Activated naive CD4-positive, alpha-beta T cell treated with anti-CD3 and anti-CD28 coated beads for 36 hours (primary cell): ENCODE measurements at regions not wholly inside any gene's neighbourhood (a gene's known extent, or its start where the extent isn't known, plus 50 kb on each side); places are given as distances from the start of the nearest gene placed in this dataset.

ENCODE experiments used
- CTCF ChIA-PET: fragments of 350-600 bp; sonication (Branson Sonifier 250); formaldehyde crosslinking; loops from one replicate; lab custom pipeline; 2021; ENCODE audit warnings: antibody characterized with exemption; lab: Charles Lee
- DNase-seq: peaks from one replicate; pipeline ENCODE4 v3.0.0-alpha.2; 2020
- H3K27ac Mint-ChIP-seq: one replicate; pipeline ENCODE4 v1.8.0; 2021; ENCODE audit warnings: mild to moderate bottlenecking, mixed read lengths
- H3K27me3 Mint-ChIP-seq: one replicate; pipeline ENCODE4 v1.8.0; 2021; ENCODE audit warnings: low read depth, mixed read lengths
- H3K36me3 Mint-ChIP-seq: one replicate; pipeline ENCODE4 v1.8.0; 2021; ENCODE audit warnings: low read depth, mixed read lengths
- H3K4me1 Mint-ChIP-seq: one replicate; pipeline ENCODE4 v1.8.0; 2021; ENCODE audit warnings: low read depth, mixed read lengths
- H3K4me3 Mint-ChIP-seq: one replicate; pipeline ENCODE4 v1.8.0; 2021; ENCODE audit warnings: mild to moderate bottlenecking, moderate library complexity, mixed read lengths
- H3K9me3 Mint-ChIP-seq: one replicate; pipeline ENCODE4 v1.8.0; 2021; ENCODE audit warnings: mixed read lengths
- intact Hi-C: fragments of 100-400 bp; cut with micrococcal nuclease; formaldehyde crosslinking; loops from one replicate; pipeline ENCODE4 v1.15.1; 2023

- no peak overlapping the region for H3K27ac Mint-ChIP-seq
- H3K9me3 Mint-ChIP-seq, result no peaks in the 10 kb centered on the region
- intact Hi-C loops, result no loop called here
- peaks cover 16% of the 10 kb centered on the region for H3K27me3 Mint-ChIP-seq
- no peaks in the 10 kb centered on the region for H3K4me1 Mint-ChIP-seq
- no peaks in the 10 kb centered on the region for H3K36me3 Mint-ChIP-seq
- DNase-seq, result no peak
- no peak overlapping the region for H3K4me3 Mint-ChIP-seq
- CTCF ChIA-PET, result no interaction called here
These were observed 625.2 kb upstream of the CELF2 start for GRCh38 chr10:10392511-10392910.

DNA sequence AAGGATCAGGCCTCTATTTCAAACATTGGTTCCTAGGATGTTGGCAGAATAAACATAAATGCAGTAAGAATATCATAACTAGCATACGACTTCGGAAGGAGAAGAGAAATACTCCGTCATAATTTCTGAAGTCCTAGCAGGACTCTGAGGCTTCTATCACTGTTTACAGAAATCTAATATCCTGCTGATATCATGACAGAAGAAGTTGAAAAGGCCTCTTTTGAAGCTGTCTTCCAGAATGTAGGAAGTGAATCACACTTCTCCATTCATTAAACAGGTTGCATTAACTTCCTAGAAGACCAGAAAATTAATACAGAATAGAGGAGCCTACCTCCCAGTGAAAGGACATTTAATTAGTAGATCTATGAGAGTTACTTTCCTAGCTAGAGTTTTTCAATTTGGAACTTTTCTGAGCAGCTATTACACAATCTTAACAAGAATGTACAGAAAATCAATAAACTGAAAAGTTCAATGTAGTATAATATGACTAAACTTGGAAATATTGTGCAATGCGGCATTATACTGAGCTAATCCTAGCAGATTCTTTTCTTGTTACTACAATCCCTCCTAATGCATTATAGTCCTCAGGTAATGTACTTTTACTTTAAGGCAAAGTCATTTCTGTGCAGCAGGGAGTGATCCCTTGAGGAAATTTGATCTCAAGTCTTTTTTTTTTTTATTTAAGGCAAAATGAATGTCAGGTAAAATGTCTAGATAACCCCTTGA is 622.6 kb upstream of the CELF2 start:
- Mint-ChIP-seq H3K36me3 (no peaks in the 10 kb centered on the region), H3K4me3 (no peak overlapping the region), H3K9me3 (no peaks in the 10 kb centered on the region), H3K27ac (no peak overlapping the region), H3K4me1 (no peaks in the 10 kb centered on the region), H3K27me3 (peaks cover 16% of the 10 kb centered on the region)
- CTCF ChIA-PET, result interaction anchor here (0.6 kb wide), 1 partner anchor 28 kb away, joined by 4 read pairs; no protein-coding TSS in a partner anchor
- intact Hi-C loops, result no loop called here
- DNase-seq, result no peak

DNA sequence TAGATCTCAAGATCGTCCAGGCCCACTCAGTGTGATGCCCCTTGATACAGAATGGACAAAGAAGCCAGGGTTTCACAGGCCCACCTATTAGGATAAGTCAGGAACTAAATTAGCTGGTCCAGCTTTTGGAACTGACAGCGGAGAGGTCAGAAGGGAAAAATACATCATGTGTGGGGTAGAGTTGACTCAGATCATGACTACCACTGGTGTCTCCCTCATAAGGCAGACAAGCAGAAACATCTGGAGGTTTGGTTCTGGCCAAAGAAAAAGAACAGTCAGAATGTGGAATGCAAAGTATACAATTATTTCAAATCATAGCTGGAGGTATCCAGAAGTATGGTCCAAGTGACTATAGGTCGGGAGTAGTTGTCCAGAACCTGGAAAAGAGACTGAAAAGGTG is 621.1 kb upstream of the CELF2 start:
- intact Hi-C loops, result no loop called here
- DNase-seq, result no peak
- H3K4me1 Mint-ChIP-seq, result no peaks in the 10 kb centered on the region
- CTCF ChIA-PET, result interaction anchor here (0.5 kb wide), 1 partner anchor 118 kb away, joined by 3 read pairs; no protein-coding TSS in a partner anchor
- H3K9me3 Mint-ChIP-seq, result no peaks in the 10 kb centered on the region
- H3K36me3 Mint-ChIP-seq, result no peaks in the 10 kb centered on the region
- H3K27ac Mint-ChIP-seq, result no peak overlapping the region
- H3K4me3 Mint-ChIP-seq, result no peak overlapping the region
- H3K27me3 Mint-ChIP-seq, result peaks cover 13% of the 10 kb centered on the region

DNA sequence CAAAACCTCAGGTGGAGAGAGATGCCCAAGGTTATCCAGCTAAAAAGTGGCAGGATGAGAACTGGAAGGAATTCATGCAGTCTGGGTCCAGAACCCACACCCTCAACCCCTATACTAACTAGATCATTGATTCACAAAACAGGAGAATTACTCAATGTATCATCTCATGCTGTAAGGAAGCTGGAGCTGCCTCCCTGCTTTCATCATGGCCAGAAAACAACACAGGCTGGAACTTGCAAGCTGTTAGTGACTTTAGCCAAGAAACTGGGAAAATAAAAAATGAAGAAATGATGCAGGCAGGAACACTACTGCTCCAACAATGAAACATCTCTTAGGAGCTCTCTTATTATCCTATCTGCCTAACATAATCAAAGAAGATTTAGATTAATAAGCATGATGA is 619.8 kb upstream of the CELF2 start:
- intact Hi-C loops, result no loop called here
- DNase-seq, result no peak
- no peak overlapping the region for H3K4me3 Mint-ChIP-seq
- peaks cover 10% of the 10 kb centered on the region for H3K27me3 Mint-ChIP-seq
- no peaks in the 10 kb centered on the region for H3K9me3 Mint-ChIP-seq
- no peaks in the 10 kb centered on the region for H3K36me3 Mint-ChIP-seq
- CTCF ChIA-PET, result no interaction called here
- no peaks in the 10 kb centered on the region for H3K4me1 Mint-ChIP-seq
- H3K27ac Mint-ChIP-seq, result no peak overlapping the region

DNA sequence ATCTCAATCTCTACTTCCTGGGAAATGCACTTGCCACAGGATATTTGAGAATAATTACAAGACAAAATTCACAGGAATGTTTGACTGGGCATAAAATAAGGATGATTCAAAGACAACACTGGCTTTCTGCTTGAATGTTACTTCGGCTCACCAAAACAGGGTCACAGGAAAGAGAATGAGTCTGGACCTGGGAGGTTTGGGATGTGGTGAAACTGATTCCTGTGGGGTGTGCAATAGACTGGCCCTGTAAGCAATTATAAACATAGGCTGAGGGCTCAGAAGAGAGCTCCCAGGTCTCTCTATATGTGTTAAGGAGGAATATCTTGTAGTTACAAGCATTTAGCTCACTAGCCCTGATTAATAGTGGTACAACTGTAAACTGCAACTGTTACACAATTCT is 613.9 kb upstream of the CELF2 start:
- Mint-ChIP-seq H3K9me3 (no peaks in the 10 kb centered on the region), H3K4me3 (no peak overlapping the region), H3K27me3 (peaks cover 5% of the 10 kb centered on the region), H3K4me1 (no peaks in the 10 kb centered on the region), H3K27ac (no peak overlapping the region), H3K36me3 (no peaks in the 10 kb centered on the region)
- DNase-seq, result no peak
- CTCF ChIA-PET, result no interaction called here
- intact Hi-C loops, result no loop called here

DNA sequence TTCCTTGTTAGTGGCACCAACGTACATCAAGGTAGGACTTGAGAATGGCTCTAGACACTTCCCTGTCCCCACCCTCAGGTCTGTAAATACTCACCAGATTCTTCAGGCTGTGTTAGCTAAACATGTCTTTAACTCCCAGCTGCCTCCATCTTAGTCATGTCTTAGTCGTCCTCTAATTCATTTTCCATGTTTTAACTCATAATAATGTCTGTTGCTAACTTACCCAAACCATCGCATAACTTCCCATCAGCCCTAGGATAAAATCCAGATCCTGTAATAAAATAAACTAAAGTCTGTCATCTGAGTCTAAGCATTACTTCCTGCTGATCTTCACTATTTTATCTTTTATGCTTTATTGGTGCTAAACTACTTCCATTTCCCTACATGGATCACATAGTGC is 600.0 kb upstream of the CELF2 start:
- H3K27ac Mint-ChIP-seq, result no peak overlapping the region
- CTCF ChIA-PET, result no interaction called here

DNA sequence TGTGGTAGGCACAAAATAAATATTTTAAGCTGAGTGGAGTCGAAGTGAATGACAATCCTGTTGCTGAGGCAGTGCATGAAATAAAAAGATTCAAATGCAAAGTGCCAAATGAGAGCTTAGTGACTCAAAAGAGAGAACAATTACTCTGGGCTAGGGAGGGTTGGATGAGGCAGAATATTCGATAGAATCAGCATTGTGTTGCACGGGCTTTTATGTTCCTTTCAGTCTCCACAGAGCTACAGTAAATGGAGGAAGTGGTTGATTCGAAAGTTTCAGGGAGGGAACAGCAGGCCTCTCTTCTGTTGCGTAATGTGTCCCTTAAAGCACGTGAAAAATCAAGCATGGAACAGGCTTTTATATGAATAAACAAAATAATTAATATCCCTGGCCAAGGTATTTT is 599.3 kb upstream of the CELF2 start:
- no peak overlapping the region for H3K4me3 Mint-ChIP-seq
- H3K4me1 Mint-ChIP-seq, result peaks cover 35% of the 10 kb centered on the region
- no peaks in the 10 kb centered on the region for H3K9me3 Mint-ChIP-seq
- intact Hi-C loops, result loop anchor here (1.0 to 2.0 kb wide), 2 partner anchors 102 to 171 kb away; no protein-coding TSS in a partner anchor
- H3K27ac Mint-ChIP-seq, result no peak overlapping the region
- DNase-seq, result peak; percentile 47
- no peaks in the 10 kb centered on the region for H3K27me3 Mint-ChIP-seq
- CTCF ChIA-PET, result no interaction called here
- H3K36me3 Mint-ChIP-seq, result no peaks in the 10 kb centered on the region

More for the DNA sequence above, 600.0 kb upstream of the CELF2 start:
- H3K4me1 Mint-ChIP-seq, result peaks cover 35% of the 10 kb centered on the region
- H3K9me3 Mint-ChIP-seq, result no peaks in the 10 kb centered on the region
- H3K4me3 Mint-ChIP-seq, result no peak overlapping the region
- no peaks in the 10 kb centered on the region for H3K27me3 Mint-ChIP-seq
- no peaks in the 10 kb centered on the region for H3K36me3 Mint-ChIP-seq
- DNase-seq, result no peak
- intact Hi-C loops, result loop anchor here (1.0 to 2.0 kb wide), 2 partner anchors 103 to 172 kb away; no protein-coding TSS in a partner anchor

GRCh38 chr10:10421071-10421470 is 596.6 kb upstream of the CELF2 start:
- intact Hi-C loops, result loop anchor here (10.0 kb wide), 1 partner anchor 254 kb away; no protein-coding TSS in a partner anchor
- CTCF ChIA-PET, result no interaction called here
- no peak overlapping the region for H3K4me3 Mint-ChIP-seq
- H3K4me1 Mint-ChIP-seq, result peaks cover 35% of the 10 kb centered on the region
- DNase-seq, result peak; percentile 5
- H3K27ac Mint-ChIP-seq, result peak overlapping the region; percentile 15
- no peaks in the 10 kb centered on the region for H3K9me3 Mint-ChIP-seq
- H3K36me3 Mint-ChIP-seq, result no peaks in the 10 kb centered on the region
- no peaks in the 10 kb centered on the region for H3K27me3 Mint-ChIP-seq

DNA sequence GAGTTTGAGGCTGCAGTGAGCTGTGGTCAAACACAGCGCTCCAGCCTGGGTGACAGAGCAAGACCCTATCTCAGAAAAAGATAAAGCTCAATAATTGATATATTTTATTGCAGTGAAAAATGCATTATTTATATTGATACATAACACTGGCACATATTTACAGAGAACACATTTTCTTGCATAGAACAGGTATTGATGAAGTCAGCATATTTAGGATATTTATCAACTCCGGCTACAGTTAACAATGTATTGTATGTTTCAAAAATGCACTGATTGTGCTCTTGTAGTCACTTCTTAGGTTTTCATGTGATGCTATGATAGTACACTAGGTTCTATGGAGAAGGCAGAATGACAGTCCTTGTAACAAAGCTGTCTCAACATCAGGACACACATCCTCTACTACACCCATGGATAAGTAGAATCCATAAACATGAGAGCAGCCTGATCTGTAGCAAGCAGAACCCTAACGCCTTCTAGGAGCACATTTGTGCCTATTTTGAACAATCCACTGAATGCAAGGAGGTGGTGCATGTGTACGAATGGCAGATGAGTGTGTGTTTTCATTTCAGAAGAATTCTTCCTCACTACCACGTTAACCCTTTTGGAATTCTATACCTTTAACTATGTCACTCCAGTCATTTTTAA is 586.1 kb upstream of the CELF2 start:
- Mint-ChIP-seq H3K9me3 (peaks cover 2% of the 10 kb centered on the region), H3K4me3 (no peak overlapping the region), H3K27ac (no peak overlapping the region), H3K27me3 (peaks cover 22% of the 10 kb centered on the region), H3K36me3 (no peaks in the 10 kb centered on the region), H3K4me1 (no peaks in the 10 kb centered on the region)
- DNase-seq, result no peak
- CTCF ChIA-PET, result no interaction called here
- intact Hi-C loops, result no loop called here

DNA sequence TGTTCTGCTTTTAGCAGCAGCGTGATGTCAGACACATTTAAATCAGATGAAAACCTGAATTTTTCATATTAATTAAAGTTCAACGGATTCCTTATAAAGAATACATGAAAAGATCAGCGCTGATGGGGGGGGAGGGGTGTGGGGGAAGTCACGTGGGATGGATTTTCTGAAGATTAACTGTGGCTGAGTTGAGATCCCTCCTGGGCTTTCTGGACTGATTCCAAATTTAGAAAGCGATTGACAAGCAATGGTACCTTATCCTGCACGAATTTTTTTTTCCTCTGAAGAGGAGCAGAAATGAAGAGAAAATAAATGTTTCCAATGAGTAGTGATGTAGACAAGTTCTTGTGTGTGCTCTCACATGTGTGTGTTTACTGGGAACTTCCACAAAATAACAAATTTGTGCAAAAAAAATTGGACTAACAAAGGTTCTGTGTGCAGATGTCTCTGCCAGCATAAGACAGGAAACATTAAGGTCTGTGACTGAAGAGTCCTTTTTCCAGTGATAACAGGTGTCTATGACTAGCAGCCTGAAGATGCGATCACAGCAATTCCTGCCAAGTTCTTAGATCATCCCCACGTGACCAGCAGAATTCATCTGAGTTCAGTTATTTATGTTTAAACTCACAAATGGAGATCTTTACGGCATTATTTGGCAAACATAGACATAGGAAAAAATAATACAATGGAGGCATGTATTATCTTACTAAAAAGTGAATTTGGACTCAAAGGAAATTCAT is 585.2 kb upstream of the CELF2 start:
- H3K27me3 Mint-ChIP-seq, result peaks cover 19% of the 10 kb centered on the region
- intact Hi-C loops, result no loop called here
- H3K27ac Mint-ChIP-seq, result no peak overlapping the region
- no peaks in the 10 kb centered on the region for H3K36me3 Mint-ChIP-seq
- H3K4me1 Mint-ChIP-seq, result no peaks in the 10 kb centered on the region
- DNase-seq, result no peak
- CTCF ChIA-PET, result no interaction called here
- no peak overlapping the region for H3K4me3 Mint-ChIP-seq
- peaks cover 2% of the 10 kb centered on the region for H3K9me3 Mint-ChIP-seq

DNA sequence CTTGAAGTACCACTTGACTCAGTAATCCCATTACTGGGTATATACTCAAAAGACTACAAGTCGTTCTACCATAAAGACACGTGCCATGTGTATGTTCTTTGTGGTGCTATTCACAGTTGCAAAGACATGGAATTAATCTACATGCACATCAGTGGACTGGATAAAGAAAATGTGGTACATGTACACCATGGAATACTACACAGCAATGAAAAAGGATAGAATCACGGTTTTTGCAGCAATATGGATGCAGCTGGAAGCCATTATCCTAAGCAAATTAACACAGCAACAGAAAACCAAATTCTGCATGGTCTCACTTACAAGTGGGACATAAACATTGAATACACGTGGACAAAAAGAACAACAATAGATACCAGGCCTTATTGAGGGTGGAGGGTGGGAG is 583.4 kb upstream of the CELF2 start:
- Mint-ChIP-seq H3K27me3 (peaks cover 17% of the 10 kb centered on the region), H3K4me3 (no peak overlapping the region), H3K27ac (no peak overlapping the region), H3K36me3 (no peaks in the 10 kb centered on the region), H3K4me1 (no peaks in the 10 kb centered on the region), H3K9me3 (peaks cover 2% of the 10 kb centered on the region)
- intact Hi-C loops, result no loop called here
- DNase-seq, result no peak
- CTCF ChIA-PET, result no interaction called here

DNA sequence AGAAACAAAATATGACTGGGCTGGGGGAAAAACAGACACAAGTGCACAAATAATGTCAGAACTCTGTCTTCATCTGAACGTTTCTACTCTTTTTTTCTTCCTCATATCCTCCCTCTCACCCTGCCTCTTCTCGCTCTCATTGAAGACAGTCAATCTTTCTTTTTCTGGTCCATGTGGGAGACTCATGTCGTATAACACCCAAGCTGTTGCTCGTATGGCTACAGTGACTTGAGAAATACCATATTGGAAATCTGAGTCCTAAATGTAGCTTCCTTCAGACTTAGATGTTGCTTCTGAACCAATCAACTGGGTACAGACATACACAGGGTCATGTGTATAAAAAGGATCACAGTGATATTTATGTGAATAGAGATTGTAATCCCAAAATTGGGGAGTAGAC is 579.8 kb upstream of the CELF2 start:
- peaks cover 16% of the 10 kb centered on the region for H3K27me3 Mint-ChIP-seq
- DNase-seq, result no peak
- intact Hi-C loops, result no loop called here
- H3K27ac Mint-ChIP-seq, result no peak overlapping the region
- no peaks in the 10 kb centered on the region for H3K4me1 Mint-ChIP-seq
- CTCF ChIA-PET, result no interaction called here
- H3K36me3 Mint-ChIP-seq, result no peaks in the 10 kb centered on the region
- peaks cover 2% of the 10 kb centered on the region for H3K9me3 Mint-ChIP-seq
- H3K4me3 Mint-ChIP-seq, result no peak overlapping the region
